ENCODE measurements at regions not wholly inside any gene's neighbourhood (a gene's known extent, or its start where the extent isn't known, plus 50 kb on each side); places are given as distances from the start of the nearest gene placed in this dataset.
A peak's percentile ranks its signal among the peaks of the same experiment; 100 is the strongest.

DNA sequence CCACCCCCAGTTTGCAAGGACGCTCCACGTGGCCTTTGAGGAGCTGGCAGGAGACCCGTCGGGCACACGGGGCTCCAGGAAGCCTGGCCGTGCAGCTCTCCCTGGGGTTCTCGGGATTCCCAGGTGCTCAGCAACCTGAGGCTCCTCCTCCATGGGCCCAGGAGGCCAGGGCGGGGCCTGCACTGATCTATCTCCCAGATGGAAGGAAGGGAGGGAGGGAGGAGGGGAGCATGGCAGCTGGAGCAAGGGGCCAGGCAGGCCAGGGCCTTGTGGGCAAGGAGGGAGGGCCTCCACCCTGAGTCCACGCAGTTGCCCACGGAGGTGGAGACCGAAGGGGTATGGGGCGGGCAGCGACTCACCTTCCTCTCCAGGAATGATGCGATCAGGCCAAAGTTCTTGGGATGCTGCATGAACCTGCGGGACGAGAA lies 127.3 kb downstream of the RFLNA start:
- DNase-seq = no peak
- no peak overlapping the region for H3K4me3 ChIP-seq (ENCODE audit: low read depth, low read length)
- H3K36me3 Mint-ChIP-seq (ENCODE audit: insufficient read depth, unreplicated experiment) = peaks cover 50% of the 10 kb centered on the region
- H3K27ac Mint-ChIP-seq (ENCODE audit: unreplicated experiment) = no peak overlapping the region
- BruUV-seq (replicated peaks) = no TSS peak
- no peaks in the 10 kb centered on the region for H3K9me3 ChIP-seq
- no peaks in the 10 kb centered on the region for H3K27me3 Mint-ChIP-seq (ENCODE audit: insufficient read depth, unreplicated experiment)
- H3K9me3 Mint-ChIP-seq (ENCODE audit: unreplicated experiment) = no peaks in the 10 kb centered on the region
- peaks cover 6% of the 10 kb centered on the region; the same call in 1 of the 2 replicates for H3K4me1 ChIP-seq
- TF ChIP-seq, protein P1, sequence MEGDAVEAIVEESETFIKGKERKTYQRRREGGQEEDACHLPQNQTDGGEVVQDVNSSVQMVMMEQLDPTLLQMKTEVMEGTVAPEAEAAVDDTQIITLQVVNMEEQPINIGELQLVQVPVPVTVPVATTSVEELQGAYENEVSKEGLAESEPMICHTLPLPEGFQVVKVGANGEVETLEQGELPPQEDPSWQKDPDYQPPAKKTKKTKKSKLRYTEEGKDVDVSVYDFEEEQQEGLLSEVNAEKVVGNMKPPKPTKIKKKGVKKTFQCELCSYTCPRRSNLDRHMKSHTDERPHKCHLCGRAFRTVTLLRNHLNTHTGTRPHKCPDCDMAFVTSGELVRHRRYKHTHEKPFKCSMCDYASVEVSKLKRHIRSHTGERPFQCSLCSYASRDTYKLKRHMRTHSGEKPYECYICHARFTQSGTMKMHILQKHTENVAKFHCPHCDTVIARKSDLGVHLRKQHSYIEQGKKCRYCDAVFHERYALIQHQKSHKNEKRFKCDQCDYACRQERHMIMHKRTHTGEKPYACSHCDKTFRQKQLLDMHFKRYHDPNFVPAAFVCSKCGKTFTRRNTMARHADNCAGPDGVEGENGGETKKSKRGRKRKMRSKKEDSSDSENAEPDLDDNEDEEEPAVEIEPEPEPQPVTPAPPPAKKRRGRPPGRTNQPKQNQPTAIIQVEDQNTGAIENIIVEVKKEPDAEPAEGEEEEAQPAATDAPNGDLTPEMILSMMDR (IDR thresholded peaks at IDR 0.05; ENCODE audit: insufficient read depth in 1 of 2, low read depth in 1 of 2, low read length in 1 of 2, severe bottlenecking in 1 of 2, unreplicated experiment in 1 of 2) = no peak
- ChIA-PET POLR2A (no interaction called here), CTCF (no interaction called here)
- no peak overlapping the region for H3K4me3 Mint-ChIP-seq (ENCODE audit: unreplicated experiment)
- no peaks in the 10 kb centered on the region for H3K4me1 Mint-ChIP-seq (ENCODE audit: low read depth, unreplicated experiment)
- peaks cover 3% of the 10 kb centered on the region for H3K36me3 ChIP-seq (ENCODE audit: control insufficient read depth, insufficient read depth, low read length)
- no peaks in the 10 kb centered on the region for H3K27me3 ChIP-seq (replicated peaks; ENCODE audit: control insufficient read depth, insufficient read depth, low read length)
- intact Hi-C loops (cut with micrococcal nuclease; ENCODE audit: unreplicated experiment) = no loop called here

DNA sequence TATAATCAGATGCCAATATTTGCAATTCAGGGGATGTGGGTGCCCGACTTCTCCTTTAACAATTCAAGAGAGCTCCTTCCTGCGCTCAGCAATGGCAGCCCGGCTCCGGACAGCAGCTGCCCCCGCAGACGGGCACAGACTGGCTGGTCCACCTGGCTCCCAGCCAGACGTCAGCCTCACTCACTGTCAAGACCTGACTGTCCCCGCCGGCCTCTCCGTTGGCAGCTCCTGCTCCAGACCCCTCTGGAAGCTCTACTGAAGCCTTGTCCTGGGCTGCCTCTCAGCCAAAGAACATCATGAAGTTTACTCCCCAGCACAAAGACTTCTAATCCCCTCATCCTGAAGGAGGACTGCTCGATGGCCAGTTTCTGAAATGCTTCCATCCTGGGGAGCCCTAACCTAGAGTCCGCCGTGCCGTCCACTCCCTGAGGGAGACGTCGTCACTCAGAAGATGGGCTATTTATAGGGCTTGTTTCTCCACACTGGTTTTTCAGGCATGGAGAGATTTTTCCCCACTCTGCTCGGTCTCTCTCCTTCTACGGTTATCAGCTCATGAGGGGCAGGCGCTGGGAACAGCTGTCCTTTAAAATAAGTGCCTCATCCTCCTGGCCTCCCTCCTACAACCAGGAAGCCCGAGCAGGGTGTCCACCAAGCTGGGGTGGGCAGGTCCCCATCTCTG lies 126.2 kb downstream of the RFLNA start:
- intact Hi-C loops (cut with micrococcal nuclease; ENCODE audit: unreplicated experiment) = no loop called here
- no peaks in the 10 kb centered on the region for H3K4me1 Mint-ChIP-seq (ENCODE audit: low read depth, unreplicated experiment)
- ChIA-PET CTCF (no interaction called here), POLR2A (no interaction called here)
- Histone ChIP-seq H3K4me1 (peaks cover 6% of the 10 kb centered on the region; the same call in 1 of the 2 replicates), H3K27me3 (replicated peaks; ENCODE audit: control insufficient read depth, insufficient read depth, low read length) (no peaks in the 10 kb centered on the region), H3K4me3 (ENCODE audit: low read depth, low read length) (no peak overlapping the region), H3K36me3 (ENCODE audit: control insufficient read depth, insufficient read depth, low read length) (peaks cover 3% of the 10 kb centered on the region), H3K9me3 (no peaks in the 10 kb centered on the region)
- peaks cover 44% of the 10 kb centered on the region for H3K36me3 Mint-ChIP-seq (ENCODE audit: insufficient read depth, unreplicated experiment)
- H3K27ac Mint-ChIP-seq (ENCODE audit: unreplicated experiment) = peak overlapping the region; percentile 44
- no peak overlapping the region for H3K4me3 Mint-ChIP-seq (ENCODE audit: unreplicated experiment)
- H3K27me3 Mint-ChIP-seq (ENCODE audit: insufficient read depth, unreplicated experiment) = no peaks in the 10 kb centered on the region
- BruUV-seq (replicated peaks) = no TSS peak
- no peak for DNase-seq
- TF ChIP-seq, protein P1 (IDR thresholded peaks at IDR 0.05; ENCODE audit: insufficient read depth in 1 of 2, low read depth in 1 of 2, low read length in 1 of 2, severe bottlenecking in 1 of 2, unreplicated experiment in 1 of 2) = no peak
- no peaks in the 10 kb centered on the region for H3K9me3 Mint-ChIP-seq (ENCODE audit: unreplicated experiment)

DNA sequence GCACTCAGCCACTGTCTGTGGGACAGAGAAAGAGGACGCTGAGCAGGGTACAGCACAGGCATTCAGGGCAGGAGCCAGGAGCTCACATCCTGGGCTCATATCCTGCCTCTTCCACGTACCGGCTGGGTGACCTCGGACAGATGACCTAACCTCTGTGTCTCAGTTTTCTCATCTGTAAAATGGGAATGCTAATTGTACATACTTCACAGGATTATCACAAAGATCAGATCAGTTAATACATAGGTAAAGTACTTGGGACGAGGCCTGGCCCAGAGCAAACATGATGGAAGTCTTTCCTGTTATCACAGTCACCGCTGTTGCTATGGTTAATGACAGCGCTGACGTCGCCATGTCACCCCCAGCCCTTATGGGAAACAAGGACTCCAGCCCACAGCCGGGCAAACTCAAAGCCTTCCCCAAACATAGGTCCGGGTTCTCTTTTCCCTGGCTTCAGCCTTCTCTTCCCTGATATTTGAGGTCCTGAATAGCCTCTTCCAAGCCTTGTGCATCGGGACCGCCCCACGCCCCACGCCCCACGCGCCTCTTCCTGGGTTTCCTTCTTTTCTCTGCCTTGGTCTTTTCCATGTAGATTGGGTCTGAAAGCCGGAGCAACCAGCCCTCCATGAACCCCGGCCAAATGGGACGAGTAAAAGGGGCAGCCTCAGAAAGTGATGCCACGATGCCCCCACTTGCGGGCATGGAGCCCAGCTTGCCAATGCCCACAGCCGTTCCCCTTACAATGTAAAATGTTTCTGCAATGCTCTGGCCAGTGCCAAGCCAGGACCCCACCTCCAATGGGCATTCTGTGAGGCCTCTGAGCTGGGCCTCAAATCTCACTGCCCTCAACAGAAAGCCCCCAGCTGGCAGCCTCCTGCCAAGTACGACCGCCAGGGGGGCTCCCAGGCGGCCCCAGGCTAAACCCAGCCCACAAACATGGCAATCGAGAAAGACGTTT lies 125.4 kb downstream of the RFLNA start:
- H3K4me3 Mint-ChIP-seq (ENCODE audit: unreplicated experiment) = no peak overlapping the region
- TF ChIP-seq, protein P1 (IDR thresholded peaks at IDR 0.05; ENCODE audit: insufficient read depth in 1 of 2, low read depth in 1 of 2, low read length in 1 of 2, severe bottlenecking in 1 of 2, unreplicated experiment in 1 of 2) = no peak
- Histone ChIP-seq H3K4me3 (ENCODE audit: low read depth, low read length) (no peak overlapping the region), H3K36me3 (ENCODE audit: control insufficient read depth, insufficient read depth, low read length) (peaks cover 3% of the 10 kb centered on the region), H3K4me1 (peaks cover 6% of the 10 kb centered on the region; the same call in 1 of the 2 replicates), H3K27me3 (replicated peaks; ENCODE audit: control insufficient read depth, insufficient read depth, low read length) (no peaks in the 10 kb centered on the region), H3K9me3 (no peaks in the 10 kb centered on the region)
- no peak for DNase-seq
- peaks cover 43% of the 10 kb centered on the region for H3K36me3 Mint-ChIP-seq (ENCODE audit: insufficient read depth, unreplicated experiment)
- H3K4me1 Mint-ChIP-seq (ENCODE audit: low read depth, unreplicated experiment) = no peaks in the 10 kb centered on the region
- H3K27me3 Mint-ChIP-seq (ENCODE audit: insufficient read depth, unreplicated experiment) = no peaks in the 10 kb centered on the region
- H3K27ac Mint-ChIP-seq (ENCODE audit: unreplicated experiment) = peak overlapping the region; percentile 44
- intact Hi-C loops (cut with micrococcal nuclease; ENCODE audit: unreplicated experiment) = no loop called here
- ChIA-PET POLR2A (no interaction called here), CTCF (no interaction called here)
- no peaks in the 10 kb centered on the region for H3K9me3 Mint-ChIP-seq (ENCODE audit: unreplicated experiment)
- no TSS peak for BruUV-seq (replicated peaks)

Data from Caco-2 (cell line).